Type B pancreatic cell (in vitro differentiated cells): ENCODE measurements at regions not wholly inside any gene's neighbourhood (a gene's known extent, or its start where the extent isn't known, plus 50 kb on each side); places are given as distances from the start of the nearest gene placed in this dataset.

Experiments used
- DNase-seq: peaks from one replicate; pipeline ENCODE4 v3.0.0; 2021; ENCODE audit warnings: mixed read lengths; ENCODE audit not compliant: unreplicated experiment; ENCODE audit errors: extremely low spot score
- H3K27ac Mint-ChIP-seq: 2 replicates; pipeline ENCODE4 v1.8.0; 2021; ENCODE audit warnings: mild to moderate bottlenecking, mixed read lengths
- H3K27me3 Mint-ChIP-seq: 2 replicates; pipeline ENCODE4 v1.8.0; 2021; ENCODE audit warnings: mixed read lengths
- H3K36me3 Mint-ChIP-seq: 2 replicates; pipeline ENCODE4 v1.8.0; 2021; ENCODE audit warnings: mixed read lengths
- H3K4me1 Mint-ChIP-seq: one replicate; pipeline ENCODE4 v1.8.0; 2021; ENCODE audit warnings: mixed read lengths; ENCODE audit not compliant: unreplicated experiment
- H3K4me3 Mint-ChIP-seq: 2 replicates; pipeline ENCODE4 v1.8.0; 2021; ENCODE audit warnings: mild to moderate bottlenecking, mixed read lengths
- H3K9me3 Mint-ChIP-seq: 2 replicates; pipeline ENCODE4 v1.8.0; 2021; ENCODE audit warnings: mixed read lengths
- TF ChIP-seq, protein P1 (sequence below): fragments of 200-600 bp; sonication (generic); conservative IDR thresholded peaks from 2 replicates; pipeline ENCODE4 v1.5.0; 2021; ENCODE audit warnings: antibody characterized with exemption, mild to moderate bottlenecking

DNA sequence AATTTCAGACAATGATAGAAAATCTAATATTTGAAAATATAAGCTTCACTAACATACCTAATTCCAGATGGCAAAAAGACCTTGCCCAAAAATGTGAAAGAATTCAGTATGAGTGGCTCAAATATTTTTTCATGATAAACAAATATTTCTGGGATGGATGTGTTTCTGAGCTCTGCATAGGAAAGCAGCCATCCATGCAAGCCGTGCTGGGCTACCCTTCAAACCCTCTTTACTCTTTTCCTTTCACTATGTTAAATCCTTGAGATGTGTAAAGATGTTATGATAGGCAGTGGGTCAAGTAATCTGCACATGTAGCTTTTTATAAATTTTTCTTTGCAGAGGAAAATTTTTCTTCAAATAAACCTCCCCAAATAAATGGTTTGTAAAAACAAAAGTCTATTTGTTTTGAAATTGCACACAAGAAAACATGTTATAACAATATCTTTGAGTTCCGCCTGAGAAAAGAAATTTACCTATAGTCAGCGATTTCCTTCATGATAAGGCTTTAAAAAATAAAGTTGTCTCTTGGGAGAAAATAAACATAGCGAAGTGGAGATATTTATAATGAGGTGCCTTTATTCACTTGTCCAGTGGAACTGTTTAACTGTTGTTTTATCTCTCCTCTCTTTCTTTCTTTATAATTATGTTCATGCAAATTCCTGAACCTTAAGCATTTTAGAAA lies 154.3 kb upstream of the PITX1 start:
- Mint-ChIP-seq H3K4me3 (no peak overlapping the region), H3K9me3 (no peaks in the 10 kb centered on the region)

DNA sequence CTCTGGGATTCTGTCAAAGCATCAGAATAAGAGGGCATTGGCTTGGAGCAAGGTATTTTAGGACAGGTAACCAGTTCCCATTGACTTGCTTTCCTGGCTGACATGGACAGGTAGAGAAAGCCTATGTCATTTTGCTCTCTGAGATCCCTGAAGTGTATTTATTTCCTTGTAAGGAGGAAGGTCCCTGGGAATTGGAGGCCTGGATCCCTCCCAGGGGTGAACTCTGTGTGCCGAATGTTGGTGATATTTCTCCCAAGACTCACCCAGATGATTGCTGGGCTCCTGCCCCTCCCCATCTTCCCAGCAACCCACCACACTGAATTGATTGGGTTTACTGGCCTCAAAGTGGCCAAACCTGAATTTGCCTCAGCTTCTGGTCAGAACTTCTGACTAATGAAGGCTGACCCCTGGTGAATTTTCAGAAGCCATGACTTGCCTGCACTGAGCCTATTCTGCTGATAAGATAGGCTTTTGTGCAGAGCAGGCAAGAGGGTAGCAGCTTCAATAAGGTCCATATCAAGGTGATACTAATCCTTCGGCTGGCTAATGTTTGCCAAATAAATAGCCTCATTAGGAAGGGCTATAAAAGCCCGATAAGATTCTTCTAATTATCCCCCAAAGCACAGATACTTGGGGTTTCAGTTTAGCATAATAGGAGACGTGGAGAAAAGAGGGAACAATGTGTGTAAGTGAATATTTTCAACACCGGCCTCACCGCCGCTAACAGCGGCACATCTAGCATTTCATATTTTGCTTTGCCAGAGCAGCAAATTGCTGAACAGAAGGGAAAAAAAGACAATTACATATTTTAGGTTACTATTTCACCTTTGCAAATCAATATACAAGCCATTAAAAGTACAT lies 152.9 kb upstream of the PITX1 start:
- Mint-ChIP-seq H3K4me3 (no peak overlapping the region), H3K27me3 (peaks cover 50% of the 10 kb centered on the region), H3K27ac (no peak overlapping the region), H3K36me3 (no peaks in the 10 kb centered on the region), H3K4me1 (peaks cover 19% of the 10 kb centered on the region), H3K9me3 (no peaks in the 10 kb centered on the region)
- DNase-seq, result no peak
- TF ChIP-seq, protein P1, sequence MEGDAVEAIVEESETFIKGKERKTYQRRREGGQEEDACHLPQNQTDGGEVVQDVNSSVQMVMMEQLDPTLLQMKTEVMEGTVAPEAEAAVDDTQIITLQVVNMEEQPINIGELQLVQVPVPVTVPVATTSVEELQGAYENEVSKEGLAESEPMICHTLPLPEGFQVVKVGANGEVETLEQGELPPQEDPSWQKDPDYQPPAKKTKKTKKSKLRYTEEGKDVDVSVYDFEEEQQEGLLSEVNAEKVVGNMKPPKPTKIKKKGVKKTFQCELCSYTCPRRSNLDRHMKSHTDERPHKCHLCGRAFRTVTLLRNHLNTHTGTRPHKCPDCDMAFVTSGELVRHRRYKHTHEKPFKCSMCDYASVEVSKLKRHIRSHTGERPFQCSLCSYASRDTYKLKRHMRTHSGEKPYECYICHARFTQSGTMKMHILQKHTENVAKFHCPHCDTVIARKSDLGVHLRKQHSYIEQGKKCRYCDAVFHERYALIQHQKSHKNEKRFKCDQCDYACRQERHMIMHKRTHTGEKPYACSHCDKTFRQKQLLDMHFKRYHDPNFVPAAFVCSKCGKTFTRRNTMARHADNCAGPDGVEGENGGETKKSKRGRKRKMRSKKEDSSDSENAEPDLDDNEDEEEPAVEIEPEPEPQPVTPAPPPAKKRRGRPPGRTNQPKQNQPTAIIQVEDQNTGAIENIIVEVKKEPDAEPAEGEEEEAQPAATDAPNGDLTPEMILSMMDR, result no peak

More for the DNA sequence above, 154.3 kb upstream of the PITX1 start:
- peaks cover 63% of the 10 kb centered on the region for H3K27me3 Mint-ChIP-seq
- DNase-seq, result no peak
- no peak overlapping the region for H3K27ac Mint-ChIP-seq
- TF ChIP-seq, protein P1, result no peak
- H3K36me3 Mint-ChIP-seq, result no peaks in the 10 kb centered on the region
- peaks cover 19% of the 10 kb centered on the region for H3K4me1 Mint-ChIP-seq

DNA sequence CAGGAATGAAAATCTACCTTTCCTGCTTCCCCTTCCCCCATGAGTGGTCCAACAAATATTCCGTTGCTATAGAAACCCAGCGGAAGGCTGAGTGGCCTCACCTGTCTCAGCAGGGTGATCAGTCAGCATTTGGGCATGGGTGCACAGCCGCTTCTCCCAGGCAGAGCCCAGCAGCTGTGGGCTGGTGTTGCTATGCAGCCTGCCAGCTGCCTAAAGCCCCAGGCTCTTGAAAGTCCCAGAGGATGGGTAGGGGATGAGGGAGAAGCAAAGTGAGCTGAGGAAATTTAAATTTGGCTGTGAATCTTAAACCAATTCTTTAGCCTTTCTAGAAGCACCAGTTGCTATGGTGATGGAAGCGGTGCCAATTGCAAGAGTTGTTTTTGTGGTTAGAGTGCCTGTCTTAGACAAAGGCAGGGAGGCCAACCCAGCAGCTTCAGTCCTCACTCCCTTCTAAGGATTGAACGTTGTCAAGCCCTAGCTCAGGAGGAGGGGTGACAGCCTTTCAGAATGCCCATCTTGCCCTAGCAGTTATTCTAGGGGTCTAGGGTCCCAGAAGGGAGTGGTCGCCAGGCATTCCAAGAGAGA lies 151.5 kb upstream of the PITX1 start:
- H3K27ac Mint-ChIP-seq, result no peak overlapping the region
- H3K4me3 Mint-ChIP-seq, result no peak overlapping the region
- no peaks in the 10 kb centered on the region for H3K9me3 Mint-ChIP-seq
- H3K36me3 Mint-ChIP-seq, result no peaks in the 10 kb centered on the region
- H3K27me3 Mint-ChIP-seq, result peaks cover 40% of the 10 kb centered on the region
- DNase-seq, result no peak
- TF ChIP-seq, protein P1, result no peak
- peaks cover 13% of the 10 kb centered on the region for H3K4me1 Mint-ChIP-seq

DNA sequence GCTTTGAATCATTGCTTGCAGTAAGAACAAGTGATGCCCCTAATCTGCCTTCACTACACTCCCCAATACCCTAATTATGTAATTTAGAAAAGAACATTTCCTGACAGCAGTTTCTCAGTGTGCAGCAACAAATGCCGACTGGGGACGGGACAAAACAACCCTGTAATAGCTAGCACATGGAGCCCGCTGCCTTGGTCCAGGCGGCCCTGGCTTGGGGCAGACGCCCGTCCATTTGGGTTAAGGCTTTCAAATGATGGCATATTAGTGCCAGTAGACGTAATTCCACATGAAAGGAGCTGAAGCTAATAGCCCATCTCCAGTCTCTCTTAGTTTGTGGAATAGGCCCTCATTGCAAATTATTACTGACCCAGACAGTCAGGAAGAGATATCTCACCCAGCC lies 150.6 kb upstream of the PITX1 start:
- H3K27me3 Mint-ChIP-seq, result peaks cover 34% of the 10 kb centered on the region
- H3K4me3 Mint-ChIP-seq, result peak overlapping the region; percentile 40
- DNase-seq, result no peak
- TF ChIP-seq, protein P1, result no peak
- no peak overlapping the region for H3K27ac Mint-ChIP-seq
- peaks cover 8% of the 10 kb centered on the region for H3K4me1 Mint-ChIP-seq
- no peaks in the 10 kb centered on the region for H3K36me3 Mint-ChIP-seq
- H3K9me3 Mint-ChIP-seq, result no peaks in the 10 kb centered on the region

DNA sequence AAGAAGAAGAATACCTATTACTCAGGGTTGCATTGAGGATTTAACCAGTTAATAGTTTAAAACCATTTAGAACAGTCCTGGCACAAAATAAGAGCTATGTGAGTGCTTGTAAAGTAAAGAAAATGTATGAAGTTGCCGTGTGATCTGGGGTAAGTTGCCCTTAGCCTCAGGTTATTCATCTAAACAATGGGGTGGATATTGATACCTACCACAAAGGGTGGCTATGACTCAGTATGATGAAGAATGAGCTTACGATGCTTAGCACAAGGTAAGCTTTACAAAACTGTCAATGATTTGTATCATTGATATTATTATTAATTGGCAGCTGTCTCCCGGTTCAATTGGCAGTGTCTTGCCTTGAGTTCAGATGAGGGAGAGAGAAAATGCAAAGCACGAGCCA lies 149.4 kb upstream of the PITX1 start:
- Mint-ChIP-seq H3K4me3 (no peak overlapping the region), H3K27ac (no peak overlapping the region), H3K9me3 (no peaks in the 10 kb centered on the region), H3K4me1 (peaks cover 14% of the 10 kb centered on the region), H3K36me3 (no peaks in the 10 kb centered on the region), H3K27me3 (peaks cover 25% of the 10 kb centered on the region)
- TF ChIP-seq, protein P1, result no peak
- DNase-seq, result no peak
